ENCODE measurements at regions not wholly inside any gene's neighbourhood (a gene's known extent, or its start where the extent isn't known, plus 50 kb on each side); places are given as distances from the start of the nearest gene placed in this dataset.

DNA sequence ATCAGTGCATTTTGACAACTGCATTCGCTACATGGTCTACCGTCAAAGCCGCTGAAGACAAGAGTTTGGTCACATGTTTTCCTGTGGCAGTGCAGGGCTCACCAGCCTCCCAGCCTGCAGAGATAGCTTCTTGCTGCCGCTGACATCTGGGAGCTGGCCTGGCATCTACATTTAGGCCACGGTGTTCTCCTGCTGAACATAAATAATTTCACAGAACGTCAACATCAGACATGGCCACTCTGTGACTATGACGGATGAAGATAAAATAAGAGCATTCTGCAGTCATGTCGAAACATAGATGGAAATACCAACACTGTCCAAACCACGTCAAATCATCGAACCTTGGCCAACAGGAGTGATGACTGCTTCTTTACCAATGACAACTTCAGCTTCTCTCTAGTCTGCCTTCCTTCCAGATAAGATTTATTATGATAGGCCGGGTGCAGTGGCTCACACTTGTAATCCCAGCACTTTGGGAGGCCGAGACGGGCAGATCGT lies 91.2 kb downstream of the TNFAIP2 start:
- no peaks in the 10 kb centered on the region for H3K9me3 ChIP-seq (ENCODE audit: low read length)
- H4K20me1 ChIP-seq (ENCODE audit: insufficient read depth, low read depth, low read length): no peaks in the 10 kb centered on the region
- DNase-seq: no peak
- no peak overlapping the region for H3K9ac ChIP-seq (ENCODE audit: low read length)
- no peaks in the 10 kb centered on the region for H3K27me3 ChIP-seq (ENCODE audit: low read length)
- H3K4me3 ChIP-seq (ENCODE audit: low read length): no peak overlapping the region
- no peaks in the 10 kb centered on the region for H3K79me2 ChIP-seq (ENCODE audit: low read length)
- no peak overlapping the region for H3K27ac ChIP-seq (ENCODE audit: low read length)
- no peaks in the 10 kb centered on the region for H3K4me1 ChIP-seq (ENCODE audit: low read length)
- H3K36me3 ChIP-seq (ENCODE audit: insufficient read depth, low read length): no peaks in the 10 kb centered on the region
- no peak overlapping the region for H3K4me2 ChIP-seq (ENCODE audit: low read depth, low read length, poor library complexity, severe bottlenecking)
- H2AFZ ChIP-seq (ENCODE audit: low read length): no peak overlapping the region
- no peaks in the 10 kb centered on the region for H3K9me2 ChIP-seq (replicated peaks; ENCODE audit: insufficient read depth, low read length)

DNA sequence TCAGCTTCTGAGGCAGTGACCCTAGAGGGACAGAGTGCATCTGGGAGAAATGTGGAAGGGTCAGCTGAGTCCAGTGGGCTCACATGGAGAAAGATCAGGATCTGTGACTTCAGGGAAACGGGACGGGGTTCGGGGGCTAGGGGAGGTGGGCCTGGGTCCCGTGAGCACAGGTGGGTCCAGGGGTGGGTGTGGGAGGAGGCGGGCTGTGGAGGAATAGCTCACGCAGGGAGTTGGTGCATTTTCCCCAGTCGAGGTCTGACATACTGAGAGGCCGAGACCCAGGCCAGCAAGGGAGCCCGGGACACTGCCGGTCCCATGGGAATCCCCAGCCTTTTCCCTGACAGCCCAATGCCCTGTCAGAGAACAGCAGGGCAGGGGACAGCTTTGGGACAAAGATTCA lies 93.1 kb downstream of the TNFAIP2 start:
- no peak for DNase-seq
- H3K27ac ChIP-seq (ENCODE audit: low read length): no peak overlapping the region
- no peaks in the 10 kb centered on the region for H3K9me3 ChIP-seq (ENCODE audit: low read length)
- H3K4me2 ChIP-seq (ENCODE audit: low read depth, low read length, poor library complexity, severe bottlenecking): no peak overlapping the region
- no peak overlapping the region for H3K9ac ChIP-seq (ENCODE audit: low read length)
- H3K4me1 ChIP-seq (ENCODE audit: low read length): no peaks in the 10 kb centered on the region
- no peaks in the 10 kb centered on the region for H3K79me2 ChIP-seq (ENCODE audit: low read length)
- H4K20me1 ChIP-seq (ENCODE audit: insufficient read depth, low read depth, low read length): no peaks in the 10 kb centered on the region
- no peaks in the 10 kb centered on the region for H3K36me3 ChIP-seq (ENCODE audit: insufficient read depth, low read length)
- no peaks in the 10 kb centered on the region for H3K27me3 ChIP-seq (ENCODE audit: low read length)
- H2AFZ ChIP-seq (ENCODE audit: low read length): no peak overlapping the region
- H3K9me2 ChIP-seq (replicated peaks; ENCODE audit: insufficient read depth, low read length): no peaks in the 10 kb centered on the region
- no peak overlapping the region for H3K4me3 ChIP-seq (ENCODE audit: low read length)

DNA sequence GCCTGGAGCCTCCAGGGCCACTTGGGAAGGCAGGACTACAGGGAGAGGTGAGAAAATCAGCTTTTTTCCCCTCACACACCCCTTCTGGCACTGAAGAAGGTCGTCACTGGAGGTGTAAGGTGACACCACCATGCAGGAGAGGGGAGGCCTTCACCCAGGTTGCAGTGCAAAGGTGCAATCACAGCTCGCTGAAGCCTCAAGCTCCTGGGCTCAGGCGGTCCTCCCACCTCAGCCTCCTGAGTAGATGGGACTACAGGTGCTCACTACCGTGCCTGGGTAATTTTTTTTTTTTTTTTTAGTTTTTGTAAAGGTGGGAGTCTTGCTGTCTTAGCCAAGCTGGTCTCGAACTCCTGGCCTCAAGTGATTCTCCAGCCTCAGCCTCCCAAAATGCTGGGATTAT lies 93.6 kb downstream of the TNFAIP2 start:
- no peak overlapping the region for H3K9ac ChIP-seq (ENCODE audit: low read length)

DNA sequence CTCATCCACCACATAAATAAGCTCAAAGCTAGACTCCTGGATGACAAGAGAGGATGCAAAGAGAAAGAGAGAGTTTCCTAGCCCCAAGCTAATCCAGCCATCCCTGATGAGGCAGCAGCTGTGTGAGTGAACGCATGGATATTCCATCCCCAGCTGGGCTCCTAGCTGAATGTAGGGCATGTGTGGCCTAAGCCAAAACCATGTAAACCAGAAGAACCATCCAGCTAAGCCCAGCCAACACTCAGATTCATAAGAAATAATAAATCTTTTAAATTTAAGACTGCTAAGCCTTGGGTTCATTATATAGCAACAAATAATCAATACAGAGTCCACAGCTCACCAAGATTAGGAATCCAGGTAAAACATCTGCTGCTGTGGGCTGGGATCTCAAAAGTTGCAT lies 94.3 kb downstream of the TNFAIP2 start:
- no peak overlapping the region for H3K9ac ChIP-seq (ENCODE audit: low read length)

More for the DNA sequence above, 93.6 kb downstream of the TNFAIP2 start:
- Histone ChIP-seq H3K9me2 (replicated peaks; ENCODE audit: insufficient read depth, low read length) (no peaks in the 10 kb centered on the region), H3K4me1 (ENCODE audit: low read length) (no peaks in the 10 kb centered on the region), H3K27me3 (ENCODE audit: low read length) (no peaks in the 10 kb centered on the region), H3K36me3 (ENCODE audit: insufficient read depth, low read length) (no peaks in the 10 kb centered on the region), H4K20me1 (ENCODE audit: insufficient read depth, low read depth, low read length) (no peaks in the 10 kb centered on the region), H3K9me3 (ENCODE audit: low read length) (no peaks in the 10 kb centered on the region), H3K4me3 (ENCODE audit: low read length) (no peak overlapping the region), H3K27ac (ENCODE audit: low read length) (no peak overlapping the region), H3K4me2 (ENCODE audit: low read depth, low read length, poor library complexity, severe bottlenecking) (no peak overlapping the region), H3K79me2 (ENCODE audit: low read length) (no peaks in the 10 kb centered on the region), H2AFZ (ENCODE audit: low read length) (no peak overlapping the region)
- DNase-seq: no peak

DNA sequence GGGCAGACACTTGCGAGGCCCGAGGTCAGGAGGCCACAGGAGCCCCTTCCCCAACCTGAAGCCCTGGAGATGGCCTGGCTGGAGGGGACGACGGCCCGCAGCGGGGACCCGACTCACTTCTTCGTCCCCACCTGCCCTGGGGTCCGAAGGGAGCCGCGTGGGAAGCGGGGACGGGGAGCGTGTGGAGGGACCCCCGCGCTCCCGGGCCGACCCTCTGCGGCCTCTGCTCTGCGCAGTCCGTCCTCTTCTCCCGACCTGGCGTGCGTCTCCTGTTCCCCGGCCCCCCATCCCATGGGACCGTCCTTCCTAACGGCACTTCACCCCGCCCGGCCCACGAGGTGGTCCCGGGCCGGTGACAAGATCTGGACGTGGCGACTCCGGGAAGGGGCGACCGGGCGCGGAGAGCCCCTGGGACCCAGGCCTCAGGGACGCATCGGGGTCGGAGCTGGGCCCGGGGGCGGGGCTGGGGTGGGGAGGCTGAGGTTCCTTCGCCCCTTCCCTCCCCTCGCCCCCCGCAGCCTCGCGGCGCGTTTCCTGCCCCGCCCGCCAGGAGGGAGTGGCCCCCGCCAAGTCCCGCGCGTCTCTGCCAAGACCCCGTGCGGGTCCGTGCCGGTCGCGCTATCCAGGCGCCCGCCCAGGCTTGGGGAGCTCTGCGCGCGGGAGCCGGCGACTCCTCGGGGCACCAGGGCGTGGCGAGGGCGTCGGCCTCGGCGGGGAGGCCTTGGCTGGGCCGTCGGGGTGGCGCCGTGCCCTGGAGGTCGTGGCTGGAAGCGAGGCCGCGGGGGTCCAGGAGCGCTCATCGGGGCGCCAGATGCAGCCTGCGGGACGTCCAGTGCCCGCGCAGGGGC lies 97.1 kb downstream of the TNFAIP2 start:
- Histone ChIP-seq H3K9me2 (replicated peaks; ENCODE audit: insufficient read depth, low read length) (no peaks in the 10 kb centered on the region), H2AFZ (ENCODE audit: low read length) (no peak overlapping the region), H3K9ac (ENCODE audit: low read length) (no peak overlapping the region), H4K20me1 (ENCODE audit: insufficient read depth, low read depth, low read length) (no peaks in the 10 kb centered on the region), H3K4me2 (ENCODE audit: low read depth, low read length, poor library complexity, severe bottlenecking) (no peak overlapping the region), H3K36me3 (ENCODE audit: insufficient read depth, low read length) (no peaks in the 10 kb centered on the region), H3K79me2 (ENCODE audit: low read length) (no peaks in the 10 kb centered on the region), H3K27me3 (ENCODE audit: low read length) (no peaks in the 10 kb centered on the region), H3K4me3 (ENCODE audit: low read length) (no peak overlapping the region), H3K4me1 (ENCODE audit: low read length) (no peaks in the 10 kb centered on the region), H3K9me3 (ENCODE audit: low read length) (no peaks in the 10 kb centered on the region), H3K27ac (ENCODE audit: low read length) (no peak overlapping the region)
- DNase-seq: no peak

More for the DNA sequence above, 94.3 kb downstream of the TNFAIP2 start:
- no peaks in the 10 kb centered on the region for H4K20me1 ChIP-seq (ENCODE audit: insufficient read depth, low read depth, low read length)
- H3K4me3 ChIP-seq (ENCODE audit: low read length): no peak overlapping the region
- no peak overlapping the region for H2AFZ ChIP-seq (ENCODE audit: low read length)
- no peak overlapping the region for H3K27ac ChIP-seq (ENCODE audit: low read length)
- H3K9me3 ChIP-seq (ENCODE audit: low read length): no peaks in the 10 kb centered on the region
- DNase-seq: no peak
- H3K36me3 ChIP-seq (ENCODE audit: insufficient read depth, low read length): no peaks in the 10 kb centered on the region
- H3K79me2 ChIP-seq (ENCODE audit: low read length): no peaks in the 10 kb centered on the region
- no peaks in the 10 kb centered on the region for H3K4me1 ChIP-seq (ENCODE audit: low read length)
- no peaks in the 10 kb centered on the region for H3K27me3 ChIP-seq (ENCODE audit: low read length)
- H3K4me2 ChIP-seq (ENCODE audit: low read depth, low read length, poor library complexity, severe bottlenecking): no peak overlapping the region
- no peaks in the 10 kb centered on the region for H3K9me2 ChIP-seq (replicated peaks; ENCODE audit: insufficient read depth, low read length)

DNA sequence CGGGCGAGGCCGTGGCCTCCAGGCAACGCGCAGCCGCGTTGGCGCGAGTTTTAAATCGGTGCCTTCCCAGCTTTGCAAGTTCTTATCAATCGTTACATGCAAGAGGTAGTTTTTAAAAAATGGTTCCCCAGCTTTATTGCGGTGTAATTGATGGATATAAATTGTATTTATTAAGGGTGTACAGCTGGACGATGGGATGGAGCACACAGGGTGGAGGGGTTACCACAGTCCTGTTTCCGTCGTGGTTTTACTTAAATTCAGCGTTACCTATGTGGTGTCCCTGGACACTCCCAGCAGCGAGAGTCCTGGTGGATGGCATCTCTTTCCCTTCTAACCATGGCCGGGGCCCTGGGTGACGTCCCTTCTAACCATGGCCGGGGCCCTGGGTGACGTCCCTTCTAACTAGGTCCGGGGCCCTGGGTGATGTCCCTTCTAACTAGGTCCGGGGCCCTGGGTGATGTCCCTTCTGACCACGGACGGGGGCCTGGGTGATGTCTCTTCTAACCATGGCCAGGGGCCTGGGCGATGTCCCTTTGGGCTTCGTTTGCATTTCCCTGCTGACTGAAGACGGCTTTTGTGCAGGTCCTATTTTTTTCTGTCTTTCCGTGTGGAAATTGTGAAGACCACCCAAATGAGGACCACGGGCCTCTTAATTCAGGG lies 97.9 kb downstream of the TNFAIP2 start:
- no peaks in the 10 kb centered on the region for H3K4me1 ChIP-seq (ENCODE audit: low read length)
- no peaks in the 10 kb centered on the region for H3K36me3 ChIP-seq (ENCODE audit: insufficient read depth, low read length)

DNA sequence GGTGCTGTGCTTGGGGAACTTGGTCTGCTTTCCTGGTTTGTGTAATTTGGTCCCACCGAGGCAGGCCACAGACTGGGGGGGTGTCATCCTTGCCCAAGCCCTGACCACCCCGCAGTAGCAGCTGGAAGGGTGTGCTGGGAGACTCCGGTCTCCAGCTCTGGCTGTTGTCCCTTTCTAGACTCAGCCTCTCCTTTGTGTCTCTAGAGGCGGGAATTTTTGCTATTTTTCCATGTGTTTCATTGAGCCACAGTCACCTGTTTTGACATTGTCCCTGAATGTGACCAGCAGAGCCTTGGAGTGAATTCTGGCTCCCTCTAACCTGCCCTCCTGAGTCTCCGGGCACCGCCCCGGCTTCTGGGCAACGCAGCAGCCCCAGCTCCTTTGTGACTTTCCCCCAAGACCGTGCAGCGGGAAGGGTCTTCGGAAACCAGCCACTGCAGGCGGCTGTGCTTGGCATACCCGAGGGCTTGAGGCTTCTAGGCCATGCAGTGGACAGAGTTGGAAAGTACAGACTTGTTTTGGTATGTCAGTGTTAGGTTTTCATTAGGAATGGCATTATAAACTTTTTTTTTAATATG lies 98.6 kb downstream of the TNFAIP2 start:
- no peaks in the 10 kb centered on the region for H3K79me2 ChIP-seq (ENCODE audit: low read length)
- no peaks in the 10 kb centered on the region for H4K20me1 ChIP-seq (ENCODE audit: insufficient read depth, low read depth, low read length)
- no peaks in the 10 kb centered on the region for H3K27me3 ChIP-seq (ENCODE audit: low read length)
- H3K36me3 ChIP-seq (ENCODE audit: insufficient read depth, low read length): no peaks in the 10 kb centered on the region
- no peaks in the 10 kb centered on the region for H3K9me3 ChIP-seq (ENCODE audit: low read length)
- DNase-seq: no peak
- no peaks in the 10 kb centered on the region for H3K9me2 ChIP-seq (replicated peaks; ENCODE audit: insufficient read depth, low read length)
- no peak overlapping the region for H3K4me3 ChIP-seq (ENCODE audit: low read length)
- H3K4me2 ChIP-seq (ENCODE audit: low read depth, low read length, poor library complexity, severe bottlenecking): no peak overlapping the region
- no peaks in the 10 kb centered on the region for H3K4me1 ChIP-seq (ENCODE audit: low read length)
- no peak overlapping the region for H3K27ac ChIP-seq (ENCODE audit: low read length)
- H3K9ac ChIP-seq (ENCODE audit: low read length): no peak overlapping the region
- H2AFZ ChIP-seq (ENCODE audit: low read length): no peak overlapping the region

More for the DNA sequence above, 97.9 kb downstream of the TNFAIP2 start:
- H3K9ac ChIP-seq (ENCODE audit: low read length): no peak overlapping the region
- no peaks in the 10 kb centered on the region for H3K27me3 ChIP-seq (ENCODE audit: low read length)
- no peak overlapping the region for H2AFZ ChIP-seq (ENCODE audit: low read length)
- no peaks in the 10 kb centered on the region for H3K9me2 ChIP-seq (replicated peaks; ENCODE audit: insufficient read depth, low read length)
- H3K27ac ChIP-seq (ENCODE audit: low read length): no peak overlapping the region
- H4K20me1 ChIP-seq (ENCODE audit: insufficient read depth, low read depth, low read length): no peaks in the 10 kb centered on the region
- no peak overlapping the region for H3K4me2 ChIP-seq (ENCODE audit: low read depth, low read length, poor library complexity, severe bottlenecking)
- DNase-seq: no peak
- no peak overlapping the region for H3K4me3 ChIP-seq (ENCODE audit: low read length)
- H3K9me3 ChIP-seq (ENCODE audit: low read length): no peaks in the 10 kb centered on the region
- H3K79me2 ChIP-seq (ENCODE audit: low read length): no peaks in the 10 kb centered on the region

DNA sequence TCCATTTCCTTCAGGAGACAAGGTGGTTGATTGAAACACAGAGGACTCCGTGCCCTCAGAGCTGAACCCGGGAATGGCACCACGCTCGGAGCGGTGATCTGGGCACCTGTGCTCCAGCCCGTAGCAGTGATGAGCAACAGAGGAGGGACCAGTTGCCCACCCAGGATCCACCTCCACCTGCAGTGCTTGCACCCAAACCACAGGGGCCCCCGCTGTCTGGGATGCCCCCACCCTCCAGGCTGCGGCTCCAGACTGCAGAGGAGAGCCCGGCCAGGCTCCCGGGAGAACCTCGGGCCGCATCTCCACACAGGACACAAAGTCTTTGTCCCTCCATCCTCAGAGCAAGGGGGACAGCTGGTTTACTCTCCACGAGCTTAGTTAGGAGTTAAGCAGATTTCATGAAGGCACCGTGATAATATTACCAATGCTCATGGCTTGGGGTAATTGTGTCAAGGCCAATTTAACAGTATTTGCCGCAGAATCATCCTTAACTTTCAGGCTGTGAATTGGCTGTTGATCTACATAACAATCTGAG lies 100.6 kb downstream of the TNFAIP2 start:
- Histone ChIP-seq H3K9me3 (ENCODE audit: low read length) (no peaks in the 10 kb centered on the region), H3K9ac (ENCODE audit: low read length) (no peak overlapping the region), H3K4me1 (ENCODE audit: low read length) (no peaks in the 10 kb centered on the region), H3K36me3 (ENCODE audit: insufficient read depth, low read length) (no peaks in the 10 kb centered on the region), H3K9me2 (replicated peaks; ENCODE audit: insufficient read depth, low read length) (no peaks in the 10 kb centered on the region), H3K79me2 (ENCODE audit: low read length) (no peaks in the 10 kb centered on the region), H2AFZ (ENCODE audit: low read length) (no peak overlapping the region), H4K20me1 (ENCODE audit: insufficient read depth, low read depth, low read length) (no peaks in the 10 kb centered on the region), H3K27ac (ENCODE audit: low read length) (no peak overlapping the region), H3K4me2 (ENCODE audit: low read depth, low read length, poor library complexity, severe bottlenecking) (no peak overlapping the region), H3K4me3 (ENCODE audit: low read length) (no peak overlapping the region), H3K27me3 (ENCODE audit: low read length) (no peaks in the 10 kb centered on the region)
- DNase-seq: no peak
